HEK293 (cell line): ENCODE measurements at regions not wholly inside any gene's neighbourhood (a gene's known extent, or its start where the extent isn't known, plus 50 kb on each side); places are given as distances from the start of the nearest gene placed in this dataset.

Experiments
- CTCF ChIP-seq: fragments of 450-650 bp; formaldehyde crosslinking; IDR thresholded peaks from 2 replicates; pipeline ENCODE4 v1.5.1; 2016; ENCODE audit warnings: missing biosample characterization, missing genetic modification characterization
- PBX3 ChIP-seq: sonication (generic); formaldehyde crosslinking; IDR thresholded peaks from 2 replicates; pipeline ENCODE4 v1.8.1; 2022; ENCODE audit warnings: mild to moderate bottlenecking, moderate library complexity, missing genetic modification reagents
- ZNF248 ChIP-seq: fragments of 450-650 bp; formaldehyde crosslinking; IDR thresholded peaks from 2 replicates; pipeline ENCODE4 v1.5.1; 2017; ENCODE audit warnings: missing biosample characterization, missing genetic modification characterization
- ZNF292 ChIP-seq: fragments of 450-650 bp; formaldehyde crosslinking; IDR thresholded peaks from 2 replicates; pipeline ENCODE4 v1.5.1; 2016; ENCODE audit warnings: low read depth, missing biosample characterization, missing genetic modification characterization, borderline replicate concordance
- ZNF521 ChIP-seq: fragments of 450-650 bp; formaldehyde crosslinking; IDR thresholded peaks from 2 replicates; pipeline ENCODE4 v1.5.1; 2017; ENCODE audit warnings: missing biosample characterization, mild to moderate bottlenecking, missing genetic modification characterization
- ZNF76 ChIP-seq: fragments of 450-650 bp; formaldehyde crosslinking; IDR thresholded peaks from 2 replicates; pipeline ENCODE4; 2016; ENCODE audit warnings: low read depth, missing biosample characterization, missing genetic modification characterization, borderline replicate concordance

GRCh38 chr1:212545941-212546635, 62.5 kb upstream of the ATF3 start:
- TF ChIP-seq ZNF292 (tag by site-specific recombination) (no peak), CTCF (tag by site-specific recombination) (no peak), ZNF521 (tag by site-specific recombination) (no peak), ZNF76 (tag by site-specific recombination) (no peak), ZNF248 (tag by site-specific recombination) (no peak), PBX3 (CRISPR knock-in tag) (no peak)
